Spleen (tissue), 11 donors: ENCODE measurements at regions not wholly inside any gene's neighbourhood (a gene's known extent, or its start where the extent isn't known, plus 50 kb on each side); places are given as distances from the start of the nearest gene placed in this dataset.

Experiments
- DNase-seq: peaks from one replicate; pipeline ENCODE4 v3.0.0-alpha.2; 2020
- H3K27ac ChIP-seq, 8 donors: fragments of 200-600 bp; sonication (generic) in 7 of 8; 1 replicate in 4 of 8; 2 replicates in 4 of 8; pipeline versions ENCODE4 v1.5.0 to v1.8.0; 2016 to 2021; ENCODE audit warnings: inconsistent platforms in 4 of 8, mild to moderate bottlenecking in 4 of 8, moderate library complexity in 1 of 8
- H3K27me3 ChIP-seq, 7 donors: fragments of 200-600 bp; sonication (generic) in 6 of 7; replicated peaks in 1 of 7; 1 replicate in 4 of 7; 2 replicates in 3 of 7; pipeline versions ENCODE4 v1.5.0 to v1.8.0; 2016 to 2021; ENCODE audit warnings: inconsistent platforms in 3 of 7, mild to moderate bottlenecking in 1 of 7
- H3K36me3 ChIP-seq, 6 donors: fragments of 200-600 bp; sonication (generic) in 5 of 6; 1 replicate in 4 of 6; 2 replicates in 2 of 6; pipeline versions ENCODE4 v1.5.0 to v1.8.0; 2016 to 2021; ENCODE audit warnings: inconsistent platforms in 2 of 6
- H3K4me1 ChIP-seq, 6 donors: fragments of 200-600 bp; sonication (generic) in 5 of 6; 1 replicate in 3 of 6; 2 replicates in 3 of 6; pipeline versions ENCODE4 v1.5.0 to v1.8.0; 2016 to 2021; ENCODE audit warnings: inconsistent platforms in 3 of 6
- H3K4me3 ChIP-seq, 8 donors: fragments of 200-600 bp; sonication (generic) in 7 of 8; 1 replicate in 4 of 8; 2 replicates in 4 of 8; pipeline versions ENCODE4 v1.5.0 to v1.8.0; 2016 to 2021; ENCODE audit warnings: inconsistent platforms in 4 of 8, mild to moderate bottlenecking in 4 of 8, moderate library complexity in 2 of 8
- H3K9me3 ChIP-seq, 8 donors: fragments of 200-600 bp; sonication (generic) in 7 of 8; 1 replicate in 4 of 8; 2 replicates in 4 of 8; pipeline versions ENCODE4 v1.5.0 to v1.8.0; 2016 to 2021; ENCODE audit warnings: inconsistent platforms in 4 of 8
- CTCF ChIP-seq, 11 experiments: fragments of 200-600 bp in 7 of 11; fragments of 450-650 bp in 4 of 11; sonication (generic) in 4 of 11; IDR thresholded peaks in 8 of 11; conservative IDR thresholded peaks in 3 of 11; 1 replicate in 7 of 11; 2 replicates in 4 of 11; pipeline versions ENCODE4 v1.4.0 to v1.8.0; 2016 to 2021; ENCODE audit warnings: antibody characterized with exemption in 11 of 11, inconsistent platforms in 4 of 11, mild to moderate bottlenecking in 1 of 11
- POLR2A ChIP-seq, 3 donors: fragments of 450-650 bp; IDR thresholded peaks; one replicate each; pipeline ENCODE4 v1.5.1; 2017; ENCODE audit warnings: antibody characterized with exemption in 3 of 3, mild to moderate bottlenecking in 1 of 3
- POLR2AphosphoS5 ChIP-seq, 3 donors: sonication (generic); formaldehyde crosslinking; IDR thresholded peaks; one replicate each; pipeline ENCODE4 v1.5.1; 2017; ENCODE audit warnings: antibody characterized with exemption in 3 of 3
- WGBS, 5 donors: extraction: QIAGEN DNeasy Blood & Tissue Kit in 3 of 5; methylation state at CpG; one replicate each; pipeline versions ENCODE4 v1.1.5 to v1.1.7; 2013 to 2018; 5-methylcytosine and 5-hydroxymethylcytosine counted together
- intact Hi-C: fragments of 100-400 bp; cut with DNase I; formaldehyde crosslinking; loops from one replicate; pipeline ENCODE4 v1.15.0; 2023; ENCODE audit warnings: low total_unique reads
- donor health status: healthy with polysubstance abuse.
- donor health status: DM: no; HTN: no; CAD: no; lungs with moderate emphysema.
- donor health status: DM: no; HTN: no; CAD: no.
- donor health status: Bipolar disorder and iron deficiency.
- donor health status: healthy.
- donor health status: DM: no; HTN: no; CAD: no.
- donor health status: DM: yes; HTN: yes; CAD: no.

GRCh38 chr17:12423337-12423736 is 242.4 kb upstream of the MYOCD start:
- Histone ChIP-seq H3K36me3 (no peaks in the 10 kb centered on the region), H3K4me1 (peaks cover 0 to 5% (median 0%) of the 10 kb centered on the region in 6 donors), H3K27ac (no peak overlapping the region), H3K9me3 (peaks cover 0 to 18% (median 12%) of the 10 kb centered on the region in 8 donors), H3K4me3 (no peak overlapping the region), H3K27me3 (no peaks in the 10 kb centered on the region)
- intact Hi-C loops, result no loop called here
- TF ChIP-seq CTCF (IDR thresholded peaks at IDR 0.05 in 8 of 11, conservative IDR thresholded peaks at IDR 0.05 in 3 of 11) (no peak), POLR2A (IDR thresholded peaks at IDR 0.05) (no peak), POLR2AphosphoS5 (IDR thresholded peaks at IDR 0.05) (no peak)
- DNase-seq, result no peak
- 79 to 89% (median 85%) methylated on average over 7 of the region's 7 CpGs for WGBS, 5 donors

GRCh38 chr17:12429116-12429515 is 236.6 kb upstream of the MYOCD start:
- Histone ChIP-seq H3K27ac (no peak overlapping the region), H3K36me3 (no peaks in the 10 kb centered on the region), H3K27me3 (no peaks in the 10 kb centered on the region), H3K4me3 (no peak overlapping the region), H3K9me3 (peaks cover 0 to 13% (median 3%) of the 10 kb centered on the region in 8 donors), H3K4me1 (no peaks in the 10 kb centered on the region)
- DNase-seq, result no peak
- no peak for TF ChIP-seq CTCF (IDR thresholded peaks at IDR 0.05 in 8 of 11, conservative IDR thresholded peaks at IDR 0.05 in 3 of 11)
- TF ChIP-seq POLR2AphosphoS5 (IDR thresholded peaks at IDR 0.05), result no peak
- intact Hi-C loops, result no loop called here
- WGBS, 5 donors, result 70 to 88% (median 87%) methylated on average over 5 of the region's 5 CpGs

- Histone ChIP-seq H3K4me1 (no peaks in the 10 kb centered on the region), H3K27ac (no peak overlapping the region), H3K27me3 (no peaks in the 10 kb centered on the region), H3K9me3 (peaks cover 0 to 10% (median 0%) of the 10 kb centered on the region in 8 donors), H3K36me3 (no peaks in the 10 kb centered on the region), H3K4me3 (no peak overlapping the region)
- intact Hi-C loops, result no loop called here
- DNase-seq, result no peak
- no peak for TF ChIP-seq POLR2AphosphoS5 (IDR thresholded peaks at IDR 0.05)
- TF ChIP-seq CTCF (IDR thresholded peaks at IDR 0.05 in 8 of 11, conservative IDR thresholded peaks at IDR 0.05 in 3 of 11), result no peak
- no peak for TF ChIP-seq POLR2A (IDR thresholded peaks at IDR 0.05)
- whole genome bisulfite sequencing, 5 donors, result 52 to 65% (median 57%) methylated on average over 4 of the region's 4 CpGs
Measured at GRCh38 chr17:12431188-12431587, 234.5 kb upstream of the MYOCD start.

GRCh38 chr17:12438212-12438611 is 227.5 kb upstream of the MYOCD start:
- WGBS, 5 donors, result 73 to 84% (median 76%) methylated on average over 6 of the region's 6 CpGs
- H3K4me3 ChIP-seq, result no peak overlapping the region
- DNase-seq, result no peak

More at GRCh38 chr17:12438212-12438611, 227.5 kb upstream of the MYOCD start:
- H3K27ac ChIP-seq, result no peak overlapping the region
- TF ChIP-seq POLR2AphosphoS5 (IDR thresholded peaks at IDR 0.05), result no peak
- H3K9me3 ChIP-seq, result peaks cover 0 to 8% (median 0%) of the 10 kb centered on the region in 8 donors
- intact Hi-C loops, result no loop called here
- no peaks in the 10 kb centered on the region for H3K36me3 ChIP-seq
- no peaks in the 10 kb centered on the region for H3K4me1 ChIP-seq
- no peaks in the 10 kb centered on the region for H3K27me3 ChIP-seq
